H54 (cell line): ENCODE measurements at regions not wholly inside any gene's neighbourhood (a gene's known extent, or its start where the extent isn't known, plus 50 kb on each side); places are given as distances from the start of the nearest gene placed in this dataset.
A peak's percentile ranks its signal among the peaks of the same experiment; 100 is the strongest.
"Not testable (repeated sequence)": the region's sequence is repeated elsewhere in the genome, so short reads cannot be mapped to it uniquely, and the experiment has no call there.

Source experiments
- DNase-seq: peaks from one replicate; pipeline ENCODE4 v3.0.0; 2011; ENCODE audit warnings: low spot score, mixed read lengths; ENCODE audit not compliant: insufficient read length
- FAIRE-seq: peaks from 3 replicates; lab custom pipeline; 2011; peaks lifted over from hg19 to GRCh38; lab: Jason Lieb, UNC
- POLR2A ChIP-seq: IDR thresholded peaks from 2 replicates; pipeline ENCODE4 v1.6.1; 2011; ENCODE audit warnings: low read depth, mild to moderate bottlenecking, low read length

DNA sequence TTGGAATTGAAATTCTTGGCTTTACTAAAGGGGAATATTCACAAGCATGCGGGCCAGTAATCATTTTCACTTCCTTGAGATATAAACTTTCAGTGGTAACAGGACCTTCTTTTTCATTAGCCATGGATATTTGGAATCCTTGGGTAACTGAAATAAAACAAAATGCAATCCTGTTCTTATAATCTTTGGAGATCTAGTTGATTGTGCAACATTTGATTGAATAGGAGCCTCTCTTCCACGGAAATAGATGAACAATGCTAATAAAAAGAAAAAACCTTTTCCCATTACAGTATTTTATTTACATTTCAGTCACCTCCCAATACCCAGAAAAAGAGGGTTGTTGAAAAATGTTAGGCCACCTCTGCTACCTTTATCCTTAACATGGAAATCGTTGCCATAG is 225.6 kb downstream of the MAP2K6 start:
- no peak for FAIRE-seq
- no peak for TF ChIP-seq POLR2A
- DNase-seq: no peak

DNA sequence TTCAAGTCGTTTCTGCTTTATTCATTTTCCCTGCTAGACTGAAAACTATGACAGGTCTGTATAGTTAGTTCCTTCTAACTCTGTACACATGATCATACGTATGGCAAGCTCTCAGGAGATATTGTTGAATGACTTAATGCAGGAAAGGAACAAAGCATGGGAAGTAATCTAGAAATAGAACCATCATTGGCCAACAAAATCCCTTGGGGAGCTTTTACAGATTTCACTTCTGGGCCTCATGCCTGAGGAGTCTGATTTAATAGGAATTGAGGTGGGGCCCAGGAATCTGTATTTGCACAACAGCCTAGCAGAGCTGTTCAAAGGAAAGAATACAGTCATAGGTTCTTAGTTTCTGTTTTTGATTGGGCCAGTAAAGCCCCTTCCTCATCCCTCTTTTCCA is 229.2 kb downstream of the MAP2K6 start:
- peak; percentile 30 for FAIRE-seq
- TF ChIP-seq POLR2A: no peak
- DNase-seq: no peak

DNA sequence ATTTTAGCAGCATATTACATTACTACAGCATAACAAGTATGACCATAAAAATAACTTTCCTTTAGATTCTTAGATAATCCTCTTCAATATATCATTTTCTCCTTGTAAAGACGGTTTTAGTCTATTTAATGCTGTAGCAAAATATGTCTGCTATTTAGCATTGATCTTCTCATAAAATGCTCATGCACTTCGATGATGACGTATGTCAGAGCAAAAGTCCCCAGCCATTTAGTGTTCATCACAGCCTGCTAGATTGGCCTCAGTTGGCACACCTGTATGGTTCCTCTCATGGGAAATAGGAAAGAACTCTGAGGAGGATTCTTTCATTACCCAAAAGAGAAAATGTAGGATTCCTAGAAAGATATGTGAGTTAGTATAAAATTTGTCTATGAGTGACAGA is 232.2 kb downstream of the MAP2K6 start:
- no peak for TF ChIP-seq POLR2A
- DNase-seq: no peak
- no peak for FAIRE-seq

DNA sequence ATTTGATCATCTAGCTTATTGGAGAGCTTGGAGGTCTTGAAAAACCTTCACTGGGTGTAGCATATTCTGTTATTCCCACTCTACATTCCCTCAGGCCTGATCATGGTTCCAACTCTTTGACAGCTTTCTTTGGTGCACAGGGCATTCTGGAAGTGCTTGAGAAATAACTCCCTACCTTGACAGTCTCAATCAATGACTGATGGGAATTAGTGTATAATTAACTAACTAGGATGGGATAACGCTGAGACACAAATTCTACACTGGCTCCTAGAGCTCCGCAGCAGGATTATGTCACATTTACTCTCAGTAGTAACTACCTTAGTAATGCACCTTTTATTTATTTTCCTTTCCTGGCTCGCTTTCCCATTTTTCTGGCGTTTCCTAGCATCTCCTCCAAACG is 236.4 kb downstream of the MAP2K6 start:
- no peak for DNase-seq
- no peak for FAIRE-seq
- no peak for TF ChIP-seq POLR2A

DNA sequence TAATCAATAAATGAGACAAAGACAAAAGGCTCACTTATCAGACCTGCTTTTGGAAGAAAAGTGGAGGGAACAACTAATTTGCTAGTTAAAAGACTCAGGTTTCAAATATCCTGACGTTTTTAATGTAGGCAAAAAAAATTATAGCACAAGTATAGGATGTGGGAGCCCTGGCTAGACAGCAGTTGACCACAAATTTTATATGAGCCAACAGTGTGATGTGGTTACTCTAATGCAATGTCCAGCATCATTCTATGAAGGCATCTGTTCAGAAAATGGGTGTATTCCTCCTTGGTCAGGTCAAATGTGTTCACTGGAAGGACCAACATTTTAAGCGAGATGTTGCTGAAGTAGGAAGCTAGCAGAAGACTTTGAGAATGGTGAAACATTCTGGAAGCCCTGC is 237.4 kb downstream of the MAP2K6 start:
- no peak for TF ChIP-seq POLR2A
- no peak for DNase-seq
- peak; percentile 15 for FAIRE-seq

DNA sequence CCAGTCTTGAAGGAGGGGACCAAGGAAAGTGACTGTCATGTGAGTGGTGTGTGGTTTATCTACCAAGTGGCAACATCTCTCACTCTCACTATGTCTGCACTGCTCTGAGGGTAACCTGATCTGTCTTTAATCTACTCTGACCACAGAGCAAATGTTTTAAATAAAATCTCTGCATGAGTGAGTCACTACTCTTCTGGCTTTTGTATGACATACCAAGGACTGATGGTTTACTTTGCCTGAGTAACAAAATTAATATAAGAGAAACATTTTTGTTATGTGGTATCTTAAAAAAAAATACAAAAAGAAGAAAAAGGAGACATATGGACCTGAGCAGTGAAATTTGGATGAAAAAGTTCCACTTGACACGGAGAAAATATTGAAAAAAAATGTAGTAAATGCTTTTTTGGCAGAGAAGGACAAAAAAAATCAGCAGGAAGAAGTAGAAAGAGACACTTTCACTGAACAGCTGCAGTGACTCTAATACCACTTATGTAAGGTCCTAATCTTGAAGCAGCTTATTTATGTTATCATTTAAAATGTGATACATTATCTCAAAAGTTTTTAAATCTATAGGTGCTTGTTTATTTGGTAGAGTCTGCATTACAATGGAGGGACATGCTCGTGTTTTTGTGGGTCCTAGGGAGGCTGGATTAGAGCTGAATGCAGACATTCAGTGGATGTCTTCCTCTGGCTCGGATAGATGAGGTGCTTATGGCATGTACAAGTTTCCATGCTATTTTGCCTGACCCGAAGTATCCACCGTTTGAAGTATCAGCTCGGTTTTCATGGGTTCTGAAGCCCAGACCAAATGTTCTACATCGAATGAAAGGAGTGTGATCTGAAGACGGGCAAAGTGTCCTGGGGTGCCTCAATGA is 240.7 kb downstream of the MAP2K6 start:
- TF ChIP-seq POLR2A: no peak
- DNase-seq (peak; percentile 38), FAIRE-seq (peak; percentile 87)

DNA sequence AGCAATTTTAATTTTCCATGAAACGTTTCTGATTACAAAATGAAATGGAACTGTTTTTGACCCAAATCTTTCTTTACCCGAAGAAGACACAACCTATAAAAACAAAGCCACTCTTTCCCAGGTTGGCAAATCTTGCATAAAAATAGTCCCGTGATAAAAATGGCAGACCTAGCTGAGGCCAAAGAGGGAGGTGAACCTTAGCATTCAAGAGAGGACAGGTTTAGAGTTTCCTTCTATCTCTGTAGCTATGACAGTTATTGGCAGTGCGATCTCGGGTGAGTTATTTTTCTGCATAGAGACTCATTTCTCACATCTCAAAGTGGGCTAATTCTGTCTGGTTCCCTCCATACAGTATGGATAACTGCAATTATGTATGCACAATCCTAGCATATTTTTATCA is 241.4 kb downstream of the MAP2K6 start:
- TF ChIP-seq POLR2A: no peak
- FAIRE-seq (no peak), DNase-seq (no peak)

DNA sequence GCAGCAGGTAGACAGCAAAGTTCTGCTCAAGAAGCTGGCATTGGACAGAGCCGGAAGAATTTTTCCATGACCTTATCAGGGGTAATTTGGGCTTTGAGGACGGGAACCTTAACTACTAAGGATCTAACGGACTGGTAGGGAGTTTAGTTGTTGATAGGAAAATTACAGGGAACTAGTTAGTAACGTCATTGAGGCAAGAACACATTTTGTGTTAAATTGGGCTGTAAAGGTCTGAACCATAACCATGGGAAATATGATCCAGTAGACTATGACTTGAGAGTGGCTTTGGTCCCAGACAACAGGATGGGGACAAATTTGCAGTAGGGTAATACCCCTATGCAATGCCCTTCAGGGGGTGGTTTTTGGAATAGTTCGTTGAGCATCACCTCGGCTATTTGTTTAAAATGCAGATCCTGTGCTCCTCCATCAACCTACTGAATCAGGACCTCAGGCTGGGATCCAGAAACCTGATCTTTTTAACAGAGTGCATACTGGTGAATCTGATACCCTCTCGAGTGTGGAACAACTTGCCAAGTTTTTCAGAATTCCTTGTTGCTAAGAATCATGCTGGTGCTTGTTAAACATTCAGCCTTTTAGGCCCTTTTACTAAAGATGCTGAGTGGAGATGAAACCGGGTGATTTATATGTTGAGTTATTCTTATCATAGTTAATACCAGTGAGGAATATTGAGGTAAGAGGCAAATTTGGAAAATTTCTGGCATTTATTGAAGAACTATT is 255.1 kb downstream of the MAP2K6 start:
- no peak for TF ChIP-seq POLR2A
- FAIRE-seq (peak; percentile 11), DNase-seq (no peak)

DNA sequence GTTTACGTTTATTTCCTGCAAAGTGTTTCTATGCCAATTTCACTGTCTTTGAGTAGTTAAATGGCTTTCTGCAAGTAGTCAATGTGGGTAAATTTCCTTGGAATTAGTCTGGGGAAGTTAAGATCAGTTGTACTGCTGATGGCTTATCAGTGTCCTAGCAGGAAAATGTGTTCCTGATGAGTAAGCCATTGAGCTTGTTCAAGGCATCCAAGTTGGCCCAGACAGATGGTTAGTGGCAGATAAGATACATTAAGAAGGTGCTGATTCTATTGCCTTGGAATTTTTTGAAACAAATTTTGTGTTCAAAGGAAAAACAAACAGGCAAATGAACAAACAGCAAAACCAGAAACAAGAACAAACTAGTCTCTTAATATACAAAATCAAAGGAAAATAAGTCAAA is 258.4 kb downstream of the MAP2K6 start:
- DNase-seq: peak; percentile 13
- peak; percentile 94 for FAIRE-seq
- no peak for TF ChIP-seq POLR2A

DNA sequence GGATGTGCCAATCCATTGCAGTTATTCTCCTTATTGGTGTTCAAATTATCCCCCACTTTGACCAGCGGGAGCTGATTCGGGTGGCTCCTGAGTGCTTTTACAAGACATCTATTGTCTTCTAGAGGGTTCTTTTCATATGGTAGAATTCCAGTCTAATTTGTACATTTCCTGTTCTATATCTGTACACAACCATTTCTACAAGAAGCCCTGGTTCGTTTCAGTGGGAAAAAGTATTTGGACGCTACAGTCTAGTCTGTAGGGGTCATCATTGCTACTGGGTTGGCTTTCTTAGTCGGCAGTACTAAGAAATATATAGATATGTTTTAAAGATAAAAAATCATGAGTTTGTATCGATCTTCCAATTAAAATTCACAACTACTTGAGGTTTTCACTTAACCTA is 262.6 kb downstream of the MAP2K6 start:
- no peak for DNase-seq
- peak; percentile 20 for FAIRE-seq
- no peak for TF ChIP-seq POLR2A

DNA sequence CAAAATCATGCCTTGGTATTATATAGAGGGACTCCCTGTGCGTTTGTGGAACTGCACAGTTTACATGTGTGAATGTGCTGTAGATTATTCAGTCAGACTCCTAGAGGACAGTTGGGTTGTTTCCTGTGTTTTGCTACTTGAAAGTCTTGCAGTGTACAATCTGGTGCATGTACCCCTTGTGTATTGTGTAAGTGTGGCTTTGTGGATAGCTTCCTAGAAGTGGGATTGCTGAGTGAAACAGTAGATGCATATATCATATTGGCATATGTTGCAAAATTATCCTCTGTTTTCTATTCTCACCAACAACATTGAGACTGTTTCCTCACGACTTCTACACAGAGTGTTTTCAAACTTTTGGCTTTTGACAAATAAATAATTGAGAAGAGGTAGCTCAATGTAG is 263.7 kb downstream of the MAP2K6 start:
- TF ChIP-seq POLR2A: no peak
- FAIRE-seq (peak; percentile 55), DNase-seq (no peak)

DNA sequence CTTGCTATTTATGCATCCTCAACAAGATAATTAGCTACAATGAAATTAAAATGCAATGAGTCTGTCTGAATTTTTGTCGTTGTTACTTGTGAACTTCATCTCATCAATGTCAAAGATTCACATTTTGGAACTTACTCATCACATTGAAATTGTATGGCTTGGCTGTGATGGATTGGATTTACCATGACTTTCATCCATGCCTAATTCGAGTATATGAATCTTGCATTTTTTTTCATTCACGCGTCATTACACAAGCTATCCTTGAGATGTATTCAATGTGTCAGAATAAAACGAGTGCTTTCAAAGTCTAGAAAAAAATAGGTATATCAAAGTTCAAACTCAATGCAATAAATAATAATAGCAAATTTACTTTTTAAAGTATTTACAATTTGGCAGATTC is 265.3 kb downstream of the MAP2K6 start:
- no peak for TF ChIP-seq POLR2A
- FAIRE-seq (peak; percentile 79), DNase-seq (no peak)

DNA sequence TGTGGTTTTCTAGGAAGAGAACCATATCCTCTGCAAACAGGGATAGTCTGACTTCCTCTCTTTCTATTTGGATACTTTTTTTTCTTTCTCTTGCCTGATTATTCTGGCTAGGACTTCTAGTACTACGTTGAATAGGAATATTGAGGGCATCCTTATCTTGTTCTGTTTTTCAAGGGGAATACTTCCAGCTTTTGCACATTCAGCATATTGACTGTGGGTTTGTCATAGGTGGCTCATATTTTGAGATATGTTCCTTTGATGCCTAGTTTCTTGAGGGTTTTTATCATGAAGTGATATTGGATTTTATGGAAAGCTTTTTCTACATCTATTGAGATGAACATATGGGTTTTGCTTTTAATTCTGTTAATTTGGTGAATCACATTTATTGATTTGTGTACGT is 269.8 kb downstream of the MAP2K6 start:
- DNase-seq (no peak), FAIRE-seq (no peak)
- TF ChIP-seq POLR2A: no peak

DNA sequence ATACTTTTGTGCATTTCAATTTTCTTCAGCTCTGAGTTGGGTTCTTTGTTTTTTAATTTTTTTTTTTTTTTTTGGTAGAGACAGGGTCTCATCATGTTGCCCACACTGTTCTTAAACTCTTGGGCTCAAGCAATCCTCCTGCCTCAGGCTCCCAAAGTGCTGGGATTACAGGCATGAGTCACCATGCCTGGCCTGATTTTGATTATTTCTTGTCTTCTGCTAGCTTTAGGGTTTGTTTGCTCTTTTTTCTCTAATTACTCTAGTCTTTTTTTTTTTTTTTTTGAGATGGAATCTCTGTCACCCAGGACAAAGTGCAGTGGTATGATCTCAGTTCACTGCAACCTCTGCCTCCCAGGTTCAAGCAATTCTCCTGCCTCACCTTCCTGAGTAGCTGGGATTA is 270.7 kb downstream of the MAP2K6 start:
- FAIRE-seq, DNase-seq: not testable (repeated sequence)
